D721Med (cell line): ENCODE measurements at regions not wholly inside any gene's neighbourhood (a gene's known extent, or its start where the extent isn't known, plus 50 kb on each side); places are given as distances from the start of the nearest gene placed in this dataset.
"Not testable (repeated sequence)": the region's sequence is repeated elsewhere in the genome, so short reads cannot be mapped to it uniquely, and the experiment has no call there.

Experiments used
- DNase-seq: peaks from one replicate; pipeline ENCODE4 v3.0.0; 2011; ENCODE audit warnings: low spot score; ENCODE audit not compliant: insufficient read length
- FAIRE-seq: peaks from 2 replicates; lab custom pipeline; 2011; peaks lifted over from hg19 to GRCh38; lab: Jason Lieb, UNC
- CTCF ChIP-seq: IDR thresholded peaks from 2 replicates; pipeline ENCODE4 v1.5.1; 2012; ENCODE audit warnings: mild to moderate bottlenecking, control low read depth; ENCODE audit not compliant: insufficient read depth; ENCODE audit errors: missing control alignments

GRCh38 chr11:91081440-91082043, 858.7 kb upstream of the CHORDC1 start:
- no peak for TF ChIP-seq CTCF
- FAIRE-seq = no peak
- DNase-seq = no peak

GRCh38 chr11:91078221-91078620, 855.4 kb upstream of the CHORDC1 start:
- TF ChIP-seq CTCF = no peak
- no peak for DNase-seq
- no peak for FAIRE-seq

- no peak for TF ChIP-seq CTCF
- DNase-seq (no peak), FAIRE-seq (no peak)
These were observed 852.3 kb upstream of the CHORDC1 start for GRCh38 chr11:91075032-91075695.

- FAIRE-seq (no peak), DNase-seq (no peak)
- no peak for TF ChIP-seq CTCF
These were observed 844.8 kb upstream of the CHORDC1 start for GRCh38 chr11:91067666-91068065.

- DNase-seq (no peak), FAIRE-seq (peak; percentile 56)
- no peak for TF ChIP-seq CTCF
These were observed 843.7 kb upstream of the CHORDC1 start for GRCh38 chr11:91066456-91067047.

GRCh38 chr11:91063399-91063798, 840.5 kb upstream of the CHORDC1 start:
- FAIRE-seq, DNase-seq: not testable (repeated sequence)

DNA sequence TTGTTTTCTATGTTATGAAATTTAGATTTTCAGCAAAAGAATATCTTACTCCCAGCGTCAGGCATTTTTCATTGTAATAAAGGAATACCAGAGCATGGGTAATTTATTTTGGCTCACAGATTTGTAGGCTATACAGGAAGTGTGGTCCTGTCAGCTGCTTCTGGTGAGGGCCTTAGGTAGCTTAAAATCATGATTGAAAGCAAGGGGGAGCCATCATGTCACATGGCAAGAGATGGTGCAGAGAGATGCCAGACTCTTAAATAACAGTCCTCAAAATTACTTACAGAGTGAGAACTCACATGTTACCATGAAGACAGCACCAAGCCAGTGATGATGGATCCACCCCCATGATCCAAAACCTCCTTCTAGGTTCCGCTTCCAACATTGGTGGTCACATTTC, 825.0 kb upstream of the CHORDC1 start:
- TF ChIP-seq CTCF = no peak
- FAIRE-seq (no peak), DNase-seq (no peak)
